SK-N-SH (cell line): ENCODE measurements at regions not wholly inside any gene's neighbourhood (a gene's known extent, or its start where the extent isn't known, plus 50 kb on each side); places are given as distances from the start of the nearest gene placed in this dataset.

Experiments used
- CTCF ChIP-seq: fragments of 200-600 bp; sonication (generic); IDR thresholded peaks from 2 replicates; pipeline ENCODE4 v1.6.1; 2017; ENCODE audit warnings: antibody characterized with exemption, mild to moderate bottlenecking, moderate library complexity
- EP300 ChIP-seq, 2 experiments: IDR thresholded peaks; 2 replicates each; pipeline versions ENCODE4 v1.4.0 to v1.6.1; 2012; ENCODE audit warnings: borderline replicate concordance in 1 of 2, low read depth in 1 of 2, low read length in 1 of 2
- FOXJ3 ChIP-seq: sonication (generic); formaldehyde crosslinking; IDR thresholded peaks from 2 replicates; pipeline ENCODE4 v1.5.1; 2020; ENCODE audit warnings: mild to moderate bottlenecking, missing genetic modification reagents
- NFIC ChIP-seq: IDR thresholded peaks from 2 replicates; pipeline ENCODE4 v1.4.0; 2012; ENCODE audit warnings: borderline replicate concordance
- POLR2AphosphoS5 ChIP-seq: IDR thresholded peaks from 2 replicates; pipeline ENCODE4 v1.6.1; 2012; ENCODE audit warnings: low read depth, low read length
- RCOR1 ChIP-seq: fragments of 150-350 bp; IDR thresholded peaks from 2 replicates; pipeline ENCODE4 v1.6.1; 2017; ENCODE audit warnings: antibody characterized with exemption, low read length
- REST ChIP-seq: IDR thresholded peaks from 2 replicates; pipeline ENCODE4 v1.6.1; 2012; ENCODE audit warnings: mild to moderate bottlenecking, low read depth, low read length, moderate library complexity
- RXRA ChIP-seq: IDR thresholded peaks from 2 replicates; pipeline ENCODE4 v1.4.0; 2012; ENCODE audit warnings: low read depth, mild to moderate bottlenecking, borderline replicate concordance
- USF2 ChIP-seq: fragments of 150-350 bp; IDR thresholded peaks from 2 replicates; pipeline ENCODE4 v1.6.1; 2017; ENCODE audit warnings: antibody characterized with exemption, low read length, low read depth, borderline replicate concordance

- TF ChIP-seq REST: no peak
- TF ChIP-seq RCOR1: no peak
- TF ChIP-seq NFIC: no peak
- no peak for TF ChIP-seq USF2
- no peak for TF ChIP-seq POLR2AphosphoS5
- TF ChIP-seq RXRA: no peak
- no peak for TF ChIP-seq FOXJ3 (CRISPR knock-in tag)
- TF ChIP-seq EP300 (IDR thresholded peaks at IDR 0.05; ENCODE audit: borderline replicate concordance in 1 of 2, low read depth in 1 of 2, low read length in 1 of 2): no peak
- TF ChIP-seq CTCF: no peak
These were observed 164.3 kb upstream of the PABPC3 start for GRCh38 chr13:24931450-24932251.
